ENCODE measurements at regions not wholly inside any gene's neighbourhood (a gene's known extent, or its start where the extent isn't known, plus 50 kb on each side); places are given as distances from the start of the nearest gene placed in this dataset.

GRCh38 chr16:52871481-52871880, 181.2 kb downstream of the CHD9NB start:
- no peaks in the 10 kb centered on the region for H3K79me2 ChIP-seq (ENCODE audit: low read length)
- no peaks in the 10 kb centered on the region for H3K9me3 ChIP-seq (ENCODE audit: low read length)
- no peak overlapping the region for H3K27ac ChIP-seq (ENCODE audit: low read length)
- H3K9me2 ChIP-seq (replicated peaks; ENCODE audit: insufficient read depth, low read length): no peaks in the 10 kb centered on the region
- no peak overlapping the region for H3K4me2 ChIP-seq (ENCODE audit: low read depth, low read length, poor library complexity, severe bottlenecking)
- H3K27me3 ChIP-seq (ENCODE audit: low read length): no peaks in the 10 kb centered on the region
- H3K4me1 ChIP-seq (ENCODE audit: low read length): no peaks in the 10 kb centered on the region
- DNase-seq: no peak
- H3K36me3 ChIP-seq (ENCODE audit: insufficient read depth, low read length): no peaks in the 10 kb centered on the region
- H3K4me3 ChIP-seq (ENCODE audit: low read length): no peak overlapping the region
- H4K20me1 ChIP-seq (ENCODE audit: insufficient read depth, low read depth, low read length): no peaks in the 10 kb centered on the region
- H2AFZ ChIP-seq (ENCODE audit: low read length): no peak overlapping the region
- H3K9ac ChIP-seq (ENCODE audit: low read length): no peak overlapping the region

DNA sequence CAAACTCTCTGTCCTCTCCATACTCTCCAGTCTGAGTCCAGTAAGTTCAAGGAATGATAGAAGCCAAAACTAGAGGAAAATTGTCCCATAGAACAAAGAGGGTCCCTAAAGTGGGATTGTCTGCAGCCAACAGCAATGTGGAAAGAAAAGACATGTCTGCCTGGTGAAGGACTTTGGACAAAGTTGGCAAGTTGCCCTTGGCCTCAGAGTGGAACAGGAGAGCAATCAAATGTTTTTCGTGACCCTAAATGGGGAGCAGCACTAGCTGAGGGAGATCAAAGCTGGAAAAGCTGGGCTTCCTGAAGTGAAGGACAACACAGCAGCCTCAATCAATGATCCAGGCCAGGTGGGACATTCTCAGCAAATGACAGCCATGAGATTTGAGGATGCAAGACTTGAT, 183.5 kb downstream of the CHD9NB start:
- no peak overlapping the region for H3K27ac ChIP-seq (ENCODE audit: low read length)
- H4K20me1 ChIP-seq (ENCODE audit: insufficient read depth, low read depth, low read length): no peaks in the 10 kb centered on the region

GRCh38 chr16:52863000-52863399, 189.7 kb downstream of the CHD9NB start:
- H3K4me1 ChIP-seq (ENCODE audit: low read length): no peaks in the 10 kb centered on the region
- no peaks in the 10 kb centered on the region for H3K9me2 ChIP-seq (replicated peaks; ENCODE audit: insufficient read depth, low read length)
- H3K27ac ChIP-seq (ENCODE audit: low read length): no peak overlapping the region
- no peaks in the 10 kb centered on the region for H3K27me3 ChIP-seq (ENCODE audit: low read length)
- H3K4me2 ChIP-seq (ENCODE audit: low read depth, low read length, poor library complexity, severe bottlenecking): no peak overlapping the region
- DNase-seq: no peak
- no peak overlapping the region for H3K4me3 ChIP-seq (ENCODE audit: low read length)
- H3K9ac ChIP-seq (ENCODE audit: low read length): no peak overlapping the region
- H2AFZ ChIP-seq (ENCODE audit: low read length): no peak overlapping the region
- H3K9me3 ChIP-seq (ENCODE audit: low read length): no peaks in the 10 kb centered on the region
- H3K36me3 ChIP-seq (ENCODE audit: insufficient read depth, low read length): no peaks in the 10 kb centered on the region
- no peaks in the 10 kb centered on the region for H4K20me1 ChIP-seq (ENCODE audit: insufficient read depth, low read depth, low read length)
- no peaks in the 10 kb centered on the region for H3K79me2 ChIP-seq (ENCODE audit: low read length)

More for the DNA sequence above, 183.5 kb downstream of the CHD9NB start:
- H3K4me3 ChIP-seq (ENCODE audit: low read length): no peak overlapping the region
- no peaks in the 10 kb centered on the region for H3K9me2 ChIP-seq (replicated peaks; ENCODE audit: insufficient read depth, low read length)
- no peak overlapping the region for H3K9ac ChIP-seq (ENCODE audit: low read length)
- H3K9me3 ChIP-seq (ENCODE audit: low read length): no peaks in the 10 kb centered on the region
- H3K4me1 ChIP-seq (ENCODE audit: low read length): no peaks in the 10 kb centered on the region
- H3K27me3 ChIP-seq (ENCODE audit: low read length): no peaks in the 10 kb centered on the region
- no peaks in the 10 kb centered on the region for H3K79me2 ChIP-seq (ENCODE audit: low read length)
- no peak for DNase-seq
- no peak overlapping the region for H2AFZ ChIP-seq (ENCODE audit: low read length)
- H3K4me2 ChIP-seq (ENCODE audit: low read depth, low read length, poor library complexity, severe bottlenecking): no peak overlapping the region
- no peaks in the 10 kb centered on the region for H3K36me3 ChIP-seq (ENCODE audit: insufficient read depth, low read length)

- H3K9ac ChIP-seq (ENCODE audit: low read length): no peak overlapping the region
- H3K4me1 ChIP-seq (ENCODE audit: low read length): no peaks in the 10 kb centered on the region
- no peaks in the 10 kb centered on the region for H3K36me3 ChIP-seq (ENCODE audit: insufficient read depth, low read length)
- no peaks in the 10 kb centered on the region for H4K20me1 ChIP-seq (ENCODE audit: insufficient read depth, low read depth, low read length)
- no peak overlapping the region for H2AFZ ChIP-seq (ENCODE audit: low read length)
- no peak overlapping the region for H3K4me2 ChIP-seq (ENCODE audit: low read depth, low read length, poor library complexity, severe bottlenecking)
- no peaks in the 10 kb centered on the region for H3K79me2 ChIP-seq (ENCODE audit: low read length)
- no peaks in the 10 kb centered on the region for H3K27me3 ChIP-seq (ENCODE audit: low read length)
- no peak for DNase-seq
- no peak overlapping the region for H3K4me3 ChIP-seq (ENCODE audit: low read length)
- no peaks in the 10 kb centered on the region for H3K9me2 ChIP-seq (replicated peaks; ENCODE audit: insufficient read depth, low read length)
- H3K27ac ChIP-seq (ENCODE audit: low read length): no peak overlapping the region
- no peaks in the 10 kb centered on the region for H3K9me3 ChIP-seq (ENCODE audit: low read length)
These were observed 191.1 kb downstream of the CHD9NB start for GRCh38 chr16:52861614-52862022.

- Histone ChIP-seq H3K27ac (ENCODE audit: low read length) (no peak overlapping the region), H4K20me1 (ENCODE audit: insufficient read depth, low read depth, low read length) (no peaks in the 10 kb centered on the region), H3K79me2 (ENCODE audit: low read length) (no peaks in the 10 kb centered on the region), H3K9me3 (ENCODE audit: low read length) (peaks cover 4% of the 10 kb centered on the region), H3K9me2 (replicated peaks; ENCODE audit: insufficient read depth, low read length) (no peaks in the 10 kb centered on the region), H3K36me3 (ENCODE audit: insufficient read depth, low read length) (no peaks in the 10 kb centered on the region), H2AFZ (ENCODE audit: low read length) (no peak overlapping the region), H3K4me2 (ENCODE audit: low read depth, low read length, poor library complexity, severe bottlenecking) (no peak overlapping the region), H3K27me3 (ENCODE audit: low read length) (no peaks in the 10 kb centered on the region), H3K9ac (ENCODE audit: low read length) (no peak overlapping the region), H3K4me3 (ENCODE audit: low read length) (no peak overlapping the region), H3K4me1 (ENCODE audit: low read length) (no peaks in the 10 kb centered on the region)
- no peak for DNase-seq
These were observed 197.2 kb downstream of the CHD9NB start for GRCh38 chr16:52855463-52855862.

DNA sequence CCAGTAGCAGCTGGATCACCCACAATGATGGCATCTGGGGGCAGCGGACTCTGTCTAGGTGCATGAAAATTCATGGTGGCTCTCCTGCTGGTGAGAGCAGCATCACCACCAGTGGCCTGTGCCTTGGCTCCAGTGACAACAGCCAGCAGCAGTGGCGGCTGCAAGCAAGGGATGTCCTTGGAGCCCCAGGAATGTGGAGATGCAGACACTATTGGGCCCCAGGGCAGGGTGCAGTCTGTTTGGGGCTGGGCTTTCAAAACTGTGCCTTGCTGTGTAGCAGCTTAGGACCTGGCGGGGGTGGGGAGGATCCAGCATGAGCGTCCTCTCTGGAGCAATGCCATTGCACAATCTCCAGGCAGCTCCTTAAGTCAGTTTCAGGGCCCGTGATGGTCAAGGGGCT, 199.7 kb downstream of the CHD9NB start:
- H3K4me1 ChIP-seq (ENCODE audit: low read length): no peaks in the 10 kb centered on the region
- no peaks in the 10 kb centered on the region for H3K9me2 ChIP-seq (replicated peaks; ENCODE audit: insufficient read depth, low read length)
- no peak overlapping the region for H3K9ac ChIP-seq (ENCODE audit: low read length)
- no peaks in the 10 kb centered on the region for H3K79me2 ChIP-seq (ENCODE audit: low read length)
- H3K9me3 ChIP-seq (ENCODE audit: low read length): peaks cover 9% of the 10 kb centered on the region
- no peaks in the 10 kb centered on the region for H4K20me1 ChIP-seq (ENCODE audit: insufficient read depth, low read depth, low read length)
- H3K36me3 ChIP-seq (ENCODE audit: insufficient read depth, low read length): no peaks in the 10 kb centered on the region
- H3K27me3 ChIP-seq (ENCODE audit: low read length): no peaks in the 10 kb centered on the region
- no peak overlapping the region for H3K4me3 ChIP-seq (ENCODE audit: low read length)
- DNase-seq: no peak
- H2AFZ ChIP-seq (ENCODE audit: low read length): no peak overlapping the region
- H3K27ac ChIP-seq (ENCODE audit: low read length): no peak overlapping the region
- no peak overlapping the region for H3K4me2 ChIP-seq (ENCODE audit: low read depth, low read length, poor library complexity, severe bottlenecking)

- Histone ChIP-seq H3K4me2 (ENCODE audit: low read depth, low read length, poor library complexity, severe bottlenecking) (no peak overlapping the region), H4K20me1 (ENCODE audit: insufficient read depth, low read depth, low read length) (no peaks in the 10 kb centered on the region), H3K27ac (ENCODE audit: low read length) (no peak overlapping the region), H3K79me2 (ENCODE audit: low read length) (no peaks in the 10 kb centered on the region), H2AFZ (ENCODE audit: low read length) (no peak overlapping the region), H3K9me2 (replicated peaks; ENCODE audit: insufficient read depth, low read length) (no peaks in the 10 kb centered on the region), H3K27me3 (ENCODE audit: low read length) (no peaks in the 10 kb centered on the region), H3K4me3 (ENCODE audit: low read length) (no peak overlapping the region), H3K36me3 (ENCODE audit: insufficient read depth, low read length) (no peaks in the 10 kb centered on the region), H3K4me1 (ENCODE audit: low read length) (no peaks in the 10 kb centered on the region), H3K9me3 (ENCODE audit: low read length) (peaks cover 9% of the 10 kb centered on the region), H3K9ac (ENCODE audit: low read length) (no peak overlapping the region)
- DNase-seq: no peak
These were observed 201.4 kb downstream of the CHD9NB start for GRCh38 chr16:52851211-52851740.

- Histone ChIP-seq H2AFZ (ENCODE audit: low read length) (no peak overlapping the region), H3K27ac (ENCODE audit: low read length) (no peak overlapping the region), H3K27me3 (ENCODE audit: low read length) (no peaks in the 10 kb centered on the region), H3K4me1 (ENCODE audit: low read length) (no peaks in the 10 kb centered on the region), H3K4me2 (ENCODE audit: low read depth, low read length, poor library complexity, severe bottlenecking) (no peak overlapping the region), H3K4me3 (ENCODE audit: low read length) (no peak overlapping the region), H3K79me2 (ENCODE audit: low read length) (no peaks in the 10 kb centered on the region), H3K9me3 (ENCODE audit: low read length) (no peaks in the 10 kb centered on the region), H3K9me2 (replicated peaks; ENCODE audit: insufficient read depth, low read length) (no peaks in the 10 kb centered on the region), H3K36me3 (ENCODE audit: insufficient read depth, low read length) (no peaks in the 10 kb centered on the region), H3K9ac (ENCODE audit: low read length) (no peak overlapping the region), H4K20me1 (ENCODE audit: insufficient read depth, low read depth, low read length) (no peaks in the 10 kb centered on the region)
- DNase-seq: no peak
These were observed 209.3 kb downstream of the CHD9NB start for GRCh38 chr16:52843381-52843780.

- H3K4me1 ChIP-seq (ENCODE audit: low read length): no peaks in the 10 kb centered on the region
- H3K4me3 ChIP-seq (ENCODE audit: low read length): no peak overlapping the region
- no peak overlapping the region for H3K4me2 ChIP-seq (ENCODE audit: low read depth, low read length, poor library complexity, severe bottlenecking)
- H3K9me2 ChIP-seq (replicated peaks; ENCODE audit: insufficient read depth, low read length): no peaks in the 10 kb centered on the region
- no peak overlapping the region for H2AFZ ChIP-seq (ENCODE audit: low read length)
- H3K9me3 ChIP-seq (ENCODE audit: low read length): no peaks in the 10 kb centered on the region
- no peaks in the 10 kb centered on the region for H3K36me3 ChIP-seq (ENCODE audit: insufficient read depth, low read length)
- H3K79me2 ChIP-seq (ENCODE audit: low read length): no peaks in the 10 kb centered on the region
- H4K20me1 ChIP-seq (ENCODE audit: insufficient read depth, low read depth, low read length): no peaks in the 10 kb centered on the region
- H3K9ac ChIP-seq (ENCODE audit: low read length): no peak overlapping the region
- DNase-seq: no peak
- no peaks in the 10 kb centered on the region for H3K27me3 ChIP-seq (ENCODE audit: low read length)
- H3K27ac ChIP-seq (ENCODE audit: low read length): no peak overlapping the region
These were observed 215.4 kb downstream of the CHD9NB start for GRCh38 chr16:52837251-52837650.

Measured in Karpas-422 (cell line).